ENCODE measurements at regions not wholly inside any gene's neighbourhood (a gene's known extent, or its start where the extent isn't known, plus 50 kb on each side); places are given as distances from the start of the nearest gene placed in this dataset.

DNA sequence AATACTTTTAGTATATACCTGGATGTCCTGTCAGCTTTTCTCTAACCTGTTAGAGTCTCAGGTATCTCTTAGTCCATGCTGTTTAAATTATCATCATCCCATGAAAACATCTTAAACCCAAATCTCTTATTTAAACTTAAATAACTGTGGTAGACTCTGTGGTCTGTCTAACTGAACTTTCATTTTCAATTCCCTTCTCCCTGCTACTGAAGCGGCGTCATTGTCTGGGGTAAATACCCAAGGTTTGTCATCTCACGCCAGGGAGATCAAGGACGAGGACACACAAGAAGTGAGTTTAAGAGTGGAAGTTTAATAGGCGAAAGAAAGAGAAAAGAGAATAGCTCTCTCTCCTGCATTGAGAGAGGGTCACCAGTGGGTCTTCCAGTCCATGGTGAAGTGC is 804.4 kb upstream of the CELF2 start:
- DNase-seq: no peak

DNA sequence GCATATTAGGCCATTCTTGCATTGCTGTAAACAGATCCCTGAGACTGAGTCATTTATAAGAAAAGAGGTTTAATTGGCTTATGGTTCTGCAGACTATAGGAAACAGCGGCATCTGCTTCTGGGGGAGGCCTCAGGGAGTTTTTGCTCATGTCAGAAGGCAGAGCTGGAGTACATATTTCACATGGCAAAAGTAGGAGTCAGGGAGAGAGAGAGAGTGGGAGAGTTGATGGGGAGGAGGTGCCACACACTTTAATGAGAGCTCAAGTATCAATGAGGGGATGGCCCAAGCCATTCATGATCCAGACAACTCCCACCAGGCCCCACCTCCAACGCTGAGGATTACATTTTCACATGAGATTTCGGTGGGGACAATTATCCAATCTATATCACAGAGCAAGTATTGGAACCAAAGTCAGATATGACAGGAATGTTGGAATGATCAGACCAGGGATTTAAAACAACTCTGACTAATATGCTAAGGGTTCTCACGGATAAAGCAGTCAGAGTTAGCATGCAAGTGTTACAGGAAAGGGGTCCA is 795.3 kb upstream of the CELF2 start:
- peak; percentile 100 for DNase-seq

DNA sequence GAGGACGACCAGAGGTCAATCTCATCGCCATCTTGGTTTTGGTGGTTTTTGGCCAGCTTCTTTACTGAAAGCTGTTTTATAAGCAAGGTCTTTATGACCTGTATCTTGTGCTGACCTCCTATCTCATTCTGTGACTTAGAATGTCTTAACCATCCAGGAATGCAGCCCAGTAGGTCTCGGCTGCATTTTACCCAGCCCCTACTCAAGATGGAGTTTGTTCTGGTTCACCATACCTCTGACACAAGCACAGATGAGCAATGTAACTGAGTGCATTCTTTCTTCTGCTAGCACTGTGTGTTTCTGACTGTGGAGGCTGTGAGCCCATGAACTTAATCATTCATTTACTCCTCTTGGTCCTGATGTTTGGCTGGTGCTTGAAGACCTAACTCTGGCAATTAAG is 794.5 kb upstream of the CELF2 start:
- DNase-seq: no peak

DNA sequence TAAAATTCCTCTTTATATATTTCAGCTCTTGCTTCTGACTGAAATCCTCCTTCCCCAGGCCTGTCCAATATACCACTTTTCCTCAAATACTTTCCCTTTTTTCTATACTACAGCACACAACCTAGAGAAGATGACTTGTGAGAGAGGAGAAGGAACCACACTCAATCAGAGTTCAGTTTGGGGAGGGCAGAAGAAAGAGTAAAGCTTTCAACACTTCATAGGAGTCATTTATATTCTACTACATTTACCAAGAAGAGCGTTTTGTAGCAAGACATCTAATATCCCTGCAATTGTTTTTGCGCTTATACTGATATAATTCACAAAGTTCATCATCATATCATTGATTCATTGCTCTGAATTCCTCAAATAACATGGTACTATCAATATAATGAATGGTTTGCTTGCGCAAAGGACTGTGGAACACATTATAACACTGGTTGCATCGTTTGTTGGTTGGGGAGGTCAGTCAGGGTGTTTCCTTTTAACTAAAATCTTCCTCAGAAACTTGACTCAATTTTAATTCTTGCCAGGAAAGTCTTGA is 792.5 kb upstream of the CELF2 start:
- DNase-seq: no peak

DNA sequence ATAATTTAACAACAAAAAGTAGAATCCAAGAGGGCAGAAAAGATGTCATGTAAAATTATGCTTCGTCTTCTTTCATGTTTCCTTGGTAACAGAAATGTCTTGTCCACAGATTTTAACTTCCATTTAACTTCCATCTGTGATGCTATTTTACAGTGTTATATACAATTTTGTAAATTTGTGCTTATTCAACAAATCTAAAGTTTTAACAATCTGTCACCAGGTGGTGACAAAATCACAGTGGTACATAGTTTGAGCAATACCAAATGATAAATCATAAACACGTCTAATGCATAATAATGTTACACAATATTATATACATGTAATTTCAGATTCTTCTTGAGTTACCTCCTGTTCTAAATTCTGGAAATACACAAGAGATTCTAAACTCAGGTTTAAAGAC is 784.4 kb upstream of the CELF2 start:
- no peak for DNase-seq

DNA sequence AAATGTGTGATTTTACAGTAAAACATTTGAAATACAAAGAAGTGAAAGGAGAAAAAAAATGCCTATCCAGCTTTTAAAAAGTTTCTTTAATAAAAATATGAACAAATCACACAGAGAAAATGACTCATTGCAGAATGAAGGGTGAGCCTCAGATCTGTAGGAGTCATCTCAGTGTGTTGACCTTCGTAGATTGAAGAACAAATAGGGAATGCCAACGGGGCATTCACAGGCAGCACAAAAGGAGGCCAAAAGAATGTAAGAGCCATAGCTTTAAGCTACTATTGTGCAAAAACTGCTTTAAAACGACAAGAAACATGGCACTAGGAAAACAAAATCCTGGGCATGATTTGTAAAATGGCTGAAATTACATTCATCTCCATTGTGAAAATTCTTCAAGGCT is 782.7 kb upstream of the CELF2 start:
- no peak for DNase-seq

DNA sequence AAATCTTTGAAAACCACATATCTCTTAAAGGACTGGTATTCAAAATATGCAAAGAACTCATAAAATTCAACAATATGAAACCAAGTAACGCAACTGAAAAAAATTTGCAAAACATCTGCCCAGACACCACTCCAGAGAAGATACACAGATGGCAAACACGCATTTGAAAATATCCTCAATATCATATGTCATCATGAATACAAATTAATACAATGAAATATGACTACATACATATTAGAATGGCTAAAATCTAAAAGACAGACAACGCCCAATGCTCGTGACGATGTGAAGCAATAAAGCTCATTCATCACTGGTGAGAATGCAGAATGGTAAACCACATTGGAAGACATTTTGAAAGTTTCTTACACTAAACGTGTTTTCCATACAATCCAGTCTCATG is 770.1 kb upstream of the CELF2 start:
- DNase-seq: no peak

DNA sequence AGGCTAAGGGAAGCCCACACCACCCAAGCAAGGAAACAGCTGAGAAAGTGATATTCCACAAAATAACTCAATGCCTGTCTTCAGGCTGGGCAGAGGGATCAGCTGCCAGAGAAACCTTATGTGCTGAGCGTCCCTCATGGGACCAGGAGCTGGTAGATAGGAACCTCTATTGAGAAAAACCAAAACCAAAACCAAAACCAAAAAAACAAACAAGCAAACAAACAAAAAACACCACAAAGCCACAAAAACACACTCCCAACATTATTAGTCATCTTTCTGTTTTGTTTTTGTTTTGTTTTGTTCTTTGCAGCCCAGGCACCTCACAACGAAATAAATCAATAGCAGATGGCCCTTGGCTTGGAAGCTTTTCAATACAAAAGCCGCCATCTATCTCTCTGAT is 760.8 kb upstream of the CELF2 start:
- no peak for DNase-seq

DNA sequence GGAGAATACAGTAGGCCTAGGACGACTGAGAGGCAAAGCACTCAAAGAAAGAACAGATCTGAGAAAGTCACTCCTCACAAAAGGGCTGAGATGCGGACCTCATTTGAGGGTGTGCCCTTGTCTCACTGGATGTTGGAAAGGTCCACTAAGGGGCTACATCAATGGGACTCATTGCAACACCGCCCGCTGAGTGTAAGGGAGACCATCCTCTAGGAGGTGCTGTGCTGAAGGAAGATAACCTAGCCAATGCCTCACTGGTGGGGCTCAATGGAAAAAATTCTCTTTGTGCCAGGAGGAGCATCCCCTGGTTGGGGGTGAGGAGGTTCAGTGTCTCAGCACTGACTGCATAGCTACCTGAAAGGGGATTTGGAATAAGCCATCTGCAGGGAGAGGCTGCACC is 758.7 kb upstream of the CELF2 start:
- DNase-seq: no peak

DNA sequence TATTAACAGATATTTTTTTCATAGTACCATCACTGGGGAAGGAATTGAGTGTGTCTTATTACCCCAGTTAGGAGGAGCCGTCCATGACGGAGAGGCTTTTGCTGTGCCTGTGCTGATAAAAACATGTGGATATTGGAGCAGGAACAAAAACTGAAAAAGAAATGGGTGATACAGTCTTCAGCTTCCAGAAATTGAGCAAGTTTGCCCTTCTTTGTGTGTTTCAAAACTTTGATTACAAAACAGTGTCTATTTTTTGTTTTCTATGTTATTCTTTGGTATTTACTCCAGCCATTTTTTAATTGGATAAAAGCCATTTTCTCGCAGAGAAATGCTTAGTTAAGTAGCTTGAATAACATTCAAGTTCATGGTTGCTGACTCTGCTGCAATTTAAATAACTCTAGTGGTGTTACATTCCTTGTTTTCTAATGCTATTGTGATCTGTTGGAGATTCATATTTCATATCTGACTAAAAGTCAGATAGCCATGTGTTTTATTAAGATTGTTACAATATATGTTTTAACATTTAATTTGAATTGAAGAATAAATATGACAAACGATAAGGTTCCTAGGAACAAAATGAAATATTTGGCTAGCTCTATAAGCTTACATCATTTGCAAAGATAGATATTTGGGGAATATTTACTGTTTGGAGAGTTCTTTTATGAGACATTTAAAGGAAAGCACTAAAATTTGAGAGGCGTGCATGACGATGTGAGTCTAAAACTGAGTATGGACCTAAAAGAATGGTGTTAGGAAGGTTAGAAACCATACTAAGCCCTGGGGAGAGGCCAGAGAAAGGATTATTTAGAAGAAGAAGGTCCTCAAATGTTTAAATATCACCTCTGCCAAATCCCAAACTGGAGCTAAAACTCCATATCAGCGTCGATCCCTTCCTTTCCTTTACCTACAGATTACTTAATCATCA is 747.3 kb upstream of the CELF2 start:
- no peak for DNase-seq

DNA sequence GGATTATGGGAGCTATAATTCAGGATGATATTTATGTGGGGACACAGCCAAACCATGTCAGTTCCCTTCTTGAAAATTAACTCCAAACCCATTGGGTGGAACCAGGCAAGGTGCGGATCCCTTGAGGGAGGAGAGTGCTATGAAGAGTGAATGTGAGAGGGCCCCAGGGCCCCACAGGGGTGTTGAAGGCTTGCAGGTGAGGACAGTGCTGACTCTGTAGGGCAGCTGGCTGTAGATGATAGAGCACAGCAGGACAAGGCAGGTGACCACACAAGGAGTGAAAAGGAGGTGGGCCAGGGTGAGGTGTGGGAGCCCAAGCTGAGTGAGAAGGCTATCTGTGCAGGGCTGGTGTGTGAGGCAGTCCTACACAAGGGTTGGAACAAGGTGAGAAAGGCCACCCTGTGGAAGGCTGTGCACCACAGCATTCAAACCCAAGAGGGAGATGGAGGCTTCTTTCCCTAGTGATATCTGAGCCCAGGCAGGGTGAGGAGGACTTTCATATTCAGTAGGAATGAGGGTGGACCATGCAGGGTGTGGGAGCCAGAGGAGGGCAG is 746.0 kb upstream of the CELF2 start:
- no peak for DNase-seq

DNA sequence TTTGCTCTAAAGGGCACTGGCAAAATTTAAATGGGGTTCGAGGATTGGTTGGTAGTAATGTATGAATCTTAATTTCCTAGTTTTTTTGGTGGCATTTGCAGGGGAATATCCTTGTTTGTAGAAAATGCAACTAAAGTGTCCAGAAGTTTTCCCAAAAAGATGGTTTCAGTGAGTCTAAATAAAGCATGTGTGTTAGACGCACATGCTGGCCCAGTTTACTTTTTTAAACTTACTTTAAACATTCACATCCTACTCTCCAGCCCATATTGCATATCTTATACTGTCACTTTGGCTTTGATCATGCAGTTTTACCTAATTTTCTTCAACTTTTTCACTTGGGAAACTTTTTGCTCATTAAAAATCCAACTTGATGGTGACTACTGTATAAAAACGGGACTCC is 744.0 kb upstream of the CELF2 start:
- DNase-seq: no peak

DNA sequence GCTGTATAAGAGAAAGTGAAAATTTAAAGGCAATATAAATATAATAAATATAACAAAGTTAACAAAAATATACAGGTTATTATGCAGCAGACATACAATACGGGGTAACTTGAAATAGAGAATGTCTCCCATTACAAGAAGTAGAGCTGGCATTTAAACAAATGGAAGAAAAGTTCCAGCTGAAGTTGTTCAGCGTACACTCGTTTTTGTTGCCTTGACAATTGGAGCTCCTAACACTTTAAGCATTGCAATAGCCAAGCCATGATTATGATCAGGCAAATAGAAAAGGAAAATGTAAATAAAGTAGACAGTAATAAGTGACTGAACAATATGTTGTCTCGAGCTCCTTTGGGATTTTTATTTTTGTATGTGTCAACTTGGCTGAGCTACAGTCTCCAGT is 737.8 kb upstream of the CELF2 start:
- no peak for DNase-seq

DNA sequence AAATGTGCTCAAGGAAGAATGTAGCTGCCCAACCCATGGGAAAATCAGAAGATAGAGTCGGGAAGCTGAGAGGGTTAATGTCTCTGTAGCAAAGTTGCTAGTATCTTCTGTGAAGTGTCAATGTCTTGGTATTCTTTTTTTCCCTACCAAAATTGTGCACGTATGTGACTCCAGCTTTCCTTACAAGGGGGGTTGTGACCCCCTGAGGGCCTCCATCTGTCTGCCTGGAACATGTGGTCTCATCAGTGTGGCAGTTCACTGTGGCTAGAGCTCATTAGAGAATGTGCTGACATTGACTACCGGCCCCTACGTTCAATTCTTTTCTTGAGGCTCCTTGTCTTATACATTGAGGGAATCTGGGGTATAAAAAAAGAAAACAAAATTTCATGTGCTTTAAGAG is 725.2 kb upstream of the CELF2 start:
- no peak for DNase-seq

DNA sequence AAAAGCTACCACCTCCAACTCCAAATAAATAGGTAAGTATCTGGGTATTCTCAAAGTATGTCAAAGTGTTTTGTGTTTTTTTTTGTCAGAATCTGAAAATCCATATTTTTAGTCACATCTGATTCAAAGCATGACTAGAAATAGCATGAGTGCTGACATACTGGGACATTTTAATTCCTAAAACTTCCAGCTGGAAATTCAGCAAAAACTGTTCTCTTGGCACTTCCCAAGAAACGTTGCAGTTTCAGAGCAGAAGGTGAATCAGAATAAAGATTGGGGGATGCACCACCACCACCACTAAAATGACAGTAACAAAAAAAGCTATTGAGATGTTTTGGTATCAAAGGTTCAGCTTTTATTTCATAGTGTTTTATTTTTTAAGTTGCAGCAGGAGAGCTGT is 724.6 kb upstream of the CELF2 start:
- no peak for DNase-seq

DNA sequence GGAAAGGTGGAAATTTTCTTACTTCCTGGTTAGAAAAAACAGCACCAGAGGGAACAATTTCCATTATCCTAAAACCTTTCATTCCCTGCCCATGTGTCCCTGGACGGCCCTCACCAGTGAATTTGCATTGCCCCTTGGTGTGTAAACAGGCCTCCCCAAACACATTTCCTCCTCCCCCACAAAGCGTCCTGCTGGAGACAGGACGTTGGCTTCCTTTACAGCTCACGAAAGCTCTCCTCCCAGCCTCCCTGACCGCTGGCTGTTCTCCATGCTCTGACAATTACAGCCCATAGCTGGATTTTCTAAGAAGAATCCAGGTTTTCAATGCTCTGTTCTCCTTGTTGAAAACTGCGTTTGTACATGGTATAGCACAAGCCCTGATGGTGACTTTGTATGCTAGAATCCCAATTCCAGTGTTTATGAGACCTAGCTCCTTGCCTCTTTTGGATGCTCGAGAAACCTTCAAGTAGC is 724.2 kb upstream of the CELF2 start:
- no peak for DNase-seq

DNA sequence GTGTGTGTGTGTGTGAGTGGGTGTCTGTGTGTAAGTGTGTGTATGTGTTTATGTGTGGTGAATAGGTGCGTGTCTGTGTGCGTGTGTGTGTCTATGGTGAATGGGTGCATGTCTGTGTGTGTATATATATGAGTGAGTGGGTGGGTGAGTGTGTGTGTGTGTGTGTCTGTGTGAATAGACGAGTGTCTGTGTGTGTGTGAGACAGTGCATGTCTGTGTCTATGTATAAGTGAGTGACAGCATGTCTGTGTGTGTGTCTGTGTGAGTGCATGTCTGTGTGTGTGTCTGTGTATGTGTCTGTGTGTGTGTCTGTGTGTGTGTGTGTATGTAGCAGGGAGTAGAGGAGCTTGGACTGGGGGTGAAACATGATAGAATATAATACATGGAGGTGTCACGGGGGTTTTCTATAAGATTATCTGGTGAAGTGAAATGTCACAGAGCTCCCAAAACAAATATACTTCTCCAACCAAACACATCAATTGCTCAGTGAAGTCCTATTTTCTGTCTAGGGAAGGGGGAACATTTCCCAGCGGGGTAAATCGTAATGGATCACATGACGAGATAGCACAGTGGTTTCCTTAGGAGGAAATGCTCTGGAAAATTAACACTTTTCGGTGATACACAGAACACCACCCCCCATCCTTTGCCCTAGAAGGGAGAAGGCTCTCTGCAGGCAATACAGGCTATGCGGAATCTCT is 723.3 kb upstream of the CELF2 start:
- DNase-seq: no peak

DNA sequence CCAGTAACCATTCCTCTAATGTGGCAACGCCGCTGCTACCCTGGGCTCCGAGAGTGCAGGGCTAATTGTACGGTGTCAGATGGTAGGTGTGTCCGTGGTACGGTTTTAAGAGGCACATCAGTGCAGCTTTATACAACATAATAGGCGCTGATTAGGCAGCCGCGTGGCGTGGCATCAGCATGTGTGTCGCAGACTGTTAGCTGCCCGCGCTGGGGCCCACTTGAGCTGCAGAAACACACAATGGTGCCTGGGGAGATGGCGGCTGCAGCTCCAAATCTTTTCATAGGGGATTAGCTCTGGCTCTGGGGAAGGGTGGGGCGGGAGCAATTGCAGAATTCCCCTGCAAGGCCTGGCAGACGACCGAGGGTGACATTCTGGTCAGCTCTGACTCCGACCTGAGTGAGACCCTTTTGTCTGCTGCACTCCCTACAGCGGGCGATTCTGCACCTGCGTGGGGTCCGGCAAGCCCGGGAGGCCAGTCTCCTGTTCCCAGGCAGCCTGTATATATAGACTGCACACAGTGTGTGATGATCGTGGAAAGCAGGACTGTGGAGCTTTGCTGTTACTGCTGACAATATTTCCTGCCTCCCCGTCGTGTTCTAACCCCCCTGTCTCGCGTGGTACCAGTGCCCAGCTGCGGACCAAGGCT is 722.7 kb upstream of the CELF2 start:
- DNase-seq: no peak

DNA sequence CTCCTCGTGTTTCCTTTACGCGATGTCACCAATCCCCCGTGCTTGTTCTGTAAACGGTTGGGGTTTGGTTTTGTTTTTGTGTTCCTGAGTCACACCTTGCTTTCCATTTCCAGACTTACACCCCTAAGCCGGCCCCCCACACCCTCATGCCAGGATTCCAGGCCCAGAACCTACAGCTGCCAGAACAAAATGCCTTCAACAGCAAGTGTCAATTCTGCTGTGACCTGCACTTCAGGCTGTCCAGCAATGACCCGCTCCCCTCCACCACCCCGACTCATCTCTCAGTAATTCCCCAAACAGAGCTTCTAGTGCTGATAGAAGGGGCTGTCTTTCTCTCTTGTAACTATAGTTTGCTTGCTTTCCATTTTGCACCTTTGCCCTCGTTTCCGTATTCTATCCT is 722.1 kb upstream of the CELF2 start:
- no peak for DNase-seq

DNA sequence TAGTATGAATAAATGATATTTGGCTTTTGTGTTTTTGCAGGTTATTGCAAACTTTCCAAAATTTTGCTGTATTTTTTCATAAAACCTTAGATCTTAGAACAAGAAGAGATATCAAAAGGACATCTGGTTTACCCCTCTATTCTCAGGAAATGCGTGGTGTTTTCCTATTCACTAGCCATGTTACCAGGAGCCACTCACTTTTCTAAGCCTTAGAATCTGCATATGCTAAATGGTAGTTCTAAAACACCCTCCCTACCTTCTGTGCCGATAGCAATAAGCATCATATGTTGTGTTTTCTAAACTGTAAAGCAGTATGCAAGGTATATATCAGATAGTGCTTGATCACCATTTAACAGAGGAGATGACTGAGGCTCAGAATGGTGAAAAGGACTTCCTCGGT is 715.0 kb upstream of the CELF2 start:
- no peak for DNase-seq

DNA sequence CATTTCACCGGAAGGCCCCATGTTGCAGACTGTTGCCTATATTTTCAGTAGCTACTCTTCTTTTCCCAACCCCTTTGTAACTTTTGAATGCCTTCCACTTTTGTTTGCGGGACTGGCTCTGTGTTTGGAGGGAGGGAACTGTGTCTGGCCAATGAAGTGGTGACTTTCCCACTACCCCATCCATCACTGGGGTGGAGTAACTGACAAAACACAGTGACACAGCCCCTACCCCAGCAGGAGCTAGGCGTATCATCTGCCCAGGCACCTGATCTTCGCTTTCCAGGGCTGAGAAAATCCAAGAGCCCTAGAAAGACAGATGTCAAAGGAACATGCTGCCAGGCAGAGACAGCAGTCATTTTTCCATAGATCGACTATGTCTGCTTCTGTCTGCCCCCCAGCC is 710.6 kb upstream of the CELF2 start:
- no peak for DNase-seq

DNA sequence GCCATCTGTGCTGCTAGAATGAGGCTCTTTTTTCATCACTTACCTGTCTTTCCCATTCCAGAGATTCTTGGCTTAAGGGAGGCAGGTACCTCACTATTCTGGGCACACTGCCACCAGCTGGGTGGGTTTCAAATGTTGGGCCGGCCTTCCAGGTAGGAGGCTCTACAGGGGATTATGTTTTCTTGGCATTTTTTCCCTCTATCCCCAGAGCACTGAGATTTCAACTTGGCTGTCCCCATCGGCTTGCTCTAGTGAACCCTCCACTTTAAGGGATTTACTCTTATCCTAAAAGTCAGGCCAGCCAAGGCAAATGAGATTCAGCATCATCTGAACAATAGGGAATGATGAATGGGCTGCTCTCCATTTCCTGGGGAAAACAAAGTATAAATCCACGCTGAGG is 710.1 kb upstream of the CELF2 start:
- no peak for DNase-seq

DNA sequence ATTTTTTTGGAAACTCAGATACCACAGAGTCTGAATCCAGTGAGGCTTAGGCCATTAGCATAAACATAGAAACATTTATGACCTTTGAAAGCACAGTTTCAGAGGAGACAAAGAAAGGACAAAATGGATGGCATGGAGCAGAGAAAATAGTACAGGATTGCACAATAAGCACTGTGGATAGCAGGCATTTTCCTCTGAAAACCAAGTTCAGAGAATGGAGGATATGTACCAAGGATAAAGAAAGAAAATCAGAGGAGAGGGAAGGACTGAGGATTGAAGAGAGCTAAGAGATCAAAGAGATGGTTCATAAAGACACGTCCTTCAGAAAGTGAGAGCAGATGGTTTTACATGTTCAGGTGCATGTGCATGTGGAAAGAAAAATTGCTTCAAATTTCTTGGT is 707.2 kb upstream of the CELF2 start:
- DNase-seq: no peak
